ENCODE measurements at regions not wholly inside any gene's neighbourhood (a gene's known extent, or its start where the extent isn't known, plus 50 kb on each side); places are given as distances from the start of the nearest gene placed in this dataset.

DNA sequence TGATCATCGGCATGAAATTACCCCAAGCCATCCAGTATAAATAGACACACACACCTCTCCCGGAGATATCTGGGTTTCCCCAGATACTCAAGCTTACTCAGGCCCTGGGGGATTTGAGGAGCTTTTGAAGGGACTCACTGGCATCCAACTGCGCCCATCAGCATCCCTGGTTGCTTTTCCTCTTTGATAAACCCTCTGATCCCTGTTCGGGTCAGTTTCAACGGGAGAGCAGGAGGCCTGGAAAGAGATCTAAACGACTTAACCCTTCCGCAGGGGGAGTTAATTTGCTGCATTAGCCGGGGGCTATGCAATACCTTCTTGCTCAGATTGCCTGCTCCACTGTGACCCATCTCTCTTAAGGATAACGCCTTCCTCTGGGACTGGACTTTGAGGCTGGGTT, 76.6 kb downstream of the MAF start (continued):
- TF ChIP-seq, protein P1, sequence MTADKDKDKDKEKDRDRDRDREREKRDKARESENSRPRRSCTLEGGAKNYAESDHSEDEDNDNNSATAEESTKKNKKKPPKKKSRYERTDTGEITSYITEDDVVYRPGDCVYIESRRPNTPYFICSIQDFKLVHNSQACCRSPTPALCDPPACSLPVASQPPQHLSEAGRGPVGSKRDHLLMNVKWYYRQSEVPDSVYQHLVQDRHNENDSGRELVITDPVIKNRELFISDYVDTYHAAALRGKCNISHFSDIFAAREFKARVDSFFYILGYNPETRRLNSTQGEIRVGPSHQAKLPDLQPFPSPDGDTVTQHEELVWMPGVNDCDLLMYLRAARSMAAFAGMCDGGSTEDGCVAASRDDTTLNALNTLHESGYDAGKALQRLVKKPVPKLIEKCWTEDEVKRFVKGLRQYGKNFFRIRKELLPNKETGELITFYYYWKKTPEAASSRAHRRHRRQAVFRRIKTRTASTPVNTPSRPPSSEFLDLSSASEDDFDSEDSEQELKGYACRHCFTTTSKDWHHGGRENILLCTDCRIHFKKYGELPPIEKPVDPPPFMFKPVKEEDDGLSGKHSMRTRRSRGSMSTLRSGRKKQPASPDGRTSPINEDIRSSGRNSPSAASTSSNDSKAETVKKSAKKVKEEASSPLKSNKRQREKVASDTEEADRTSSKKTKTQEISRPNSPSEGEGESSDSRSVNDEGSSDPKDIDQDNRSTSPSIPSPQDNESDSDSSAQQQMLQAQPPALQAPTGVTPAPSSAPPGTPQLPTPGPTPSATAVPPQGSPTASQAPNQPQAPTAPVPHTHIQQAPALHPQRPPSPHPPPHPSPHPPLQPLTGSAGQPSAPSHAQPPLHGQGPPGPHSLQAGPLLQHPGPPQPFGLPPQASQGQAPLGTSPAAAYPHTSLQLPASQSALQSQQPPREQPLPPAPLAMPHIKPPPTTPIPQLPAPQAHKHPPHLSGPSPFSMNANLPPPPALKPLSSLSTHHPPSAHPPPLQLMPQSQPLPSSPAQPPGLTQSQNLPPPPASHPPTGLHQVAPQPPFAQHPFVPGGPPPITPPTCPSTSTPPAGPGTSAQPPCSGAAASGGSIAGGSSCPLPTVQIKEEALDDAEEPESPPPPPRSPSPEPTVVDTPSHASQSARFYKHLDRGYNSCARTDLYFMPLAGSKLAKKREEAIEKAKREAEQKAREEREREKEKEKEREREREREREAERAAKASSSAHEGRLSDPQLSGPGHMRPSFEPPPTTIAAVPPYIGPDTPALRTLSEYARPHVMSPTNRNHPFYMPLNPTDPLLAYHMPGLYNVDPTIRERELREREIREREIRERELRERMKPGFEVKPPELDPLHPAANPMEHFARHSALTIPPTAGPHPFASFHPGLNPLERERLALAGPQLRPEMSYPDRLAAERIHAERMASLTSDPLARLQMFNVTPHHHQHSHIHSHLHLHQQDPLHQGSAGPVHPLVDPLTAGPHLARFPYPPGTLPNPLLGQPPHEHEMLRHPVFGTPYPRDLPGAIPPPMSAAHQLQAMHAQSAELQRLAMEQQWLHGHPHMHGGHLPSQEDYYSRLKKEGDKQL (CRISPR knock-in tag; IDR thresholded peaks at IDR 0.05; ENCODE audit: low read depth) = no peak

- no peak for FAIRE-seq
- no peak for TF ChIP-seq FOXK2 (IDR thresholded peaks at IDR 0.05)
- TF ChIP-seq MYC (CRISPR knock-in tag; IDR thresholded peaks at IDR 0.05; ENCODE audit: borderline replicate concordance) = no peak
- TF ChIP-seq USF2 (IDR thresholded peaks at IDR 0.05; ENCODE audit: low read depth, low read length) = no peak
- no peak for TF ChIP-seq USF2 (CRISPR knock-in tag; IDR thresholded peaks at IDR 0.05; ENCODE audit: borderline replicate concordance)
- no peak for TF ChIP-seq ZNF501 (CRISPR knock-in tag; IDR thresholded peaks at IDR 0.05)
- no peak for TF ChIP-seq ZNF878 (CRISPR knock-in tag; IDR thresholded peaks at IDR 0.05)
- no peak for TF ChIP-seq CCAR2 (optimal IDR thresholded peaks at IDR 0.05; ENCODE audit: low read depth, low read length)
- TF ChIP-seq ZIK1 (CRISPR knock-in tag; IDR thresholded peaks at IDR 0.05; ENCODE audit: borderline replicate concordance, low read depth) = no peak
- TF ChIP-seq PHF21A (CRISPR knock-in tag; IDR thresholded peaks at IDR 0.05) = no peak
- no peak for TF ChIP-seq HHEX (CRISPR knock-in tag; IDR thresholded peaks at IDR 0.05)
These were observed 81.1 kb downstream of the MAF start for GRCh38 chr16:79519448-79519847.

More at GRCh38 chr16:79519448-79519847, 81.1 kb downstream of the MAF start:
- intact Hi-C loops (cut with micrococcal nuclease; ENCODE audit: unreplicated experiment) (no loop called here), in situ Hi-C loops (cut with HindIII; ENCODE audit: extremely low pct_ligation_motif_present, low pct_unique_long_range_greater_than_20kb) (no loop called here)
- ATAC-seq = no peak
- Histone ChIP-seq H3K79me2 (ENCODE audit: insufficient read depth, low read length) (no peaks in the 10 kb centered on the region), H3K27me3 (ENCODE audit: control insufficient read depth in 1 of 2, insufficient read depth in 2 of 2, low read length in 2 of 2) (no peaks in the 10 kb centered on the region), H3K36me3 (replicated peaks in 1 of 2; ENCODE audit: control insufficient read depth in 1 of 2, insufficient read depth in 2 of 2, low read length in 2 of 2) (no peaks in the 10 kb centered on the region), H3K4me3 (replicated peaks in 1 of 3; ENCODE audit: insufficient read depth in 1 of 3, low read depth in 2 of 3, low read length in 3 of 3) (no peak overlapping the region), H2AFZ (ENCODE audit: low read length) (no peak overlapping the region), H3K4me2 (ENCODE audit: low read depth, low read length) (no peak overlapping the region), H3K4me1 (ENCODE audit: insufficient read depth, low read length) (no peaks in the 10 kb centered on the region), H3K27ac (ENCODE audit: extremely low read length, insufficient read depth, low read length) (no peak overlapping the region), H4K20me1 (ENCODE audit: insufficient read depth, low read length) (no peaks in the 10 kb centered on the region), H3K9me3 (ENCODE audit: low read length) (no peaks in the 10 kb centered on the region), H3K9ac (ENCODE audit: insufficient read depth, low read depth, low read length) (no peak overlapping the region)
- DNase-seq (ENCODE audit: low spot score) = no peak
- CTCF ChIA-PET (ENCODE audit: low intra/inter-chr PET ratio, low total read pairs) = no interaction called here
- BruUV-seq (replicated peaks) = no TSS peak
- WGBS (ENCODE audit: low lambda C conversion rate) = 44% methylated on average over 11 of the region's 11 CpGs
- POLR2A ChIA-PET = no interaction called here
